ENCODE measurements at regions not wholly inside any gene's neighbourhood (a gene's known extent, or its start where the extent isn't known, plus 50 kb on each side); places are given as distances from the start of the nearest gene placed in this dataset.
A peak's percentile ranks its signal among the peaks of the same experiment; 100 is the strongest.

- H3K27ac ChIP-seq (ENCODE audit: low read depth in 2 of 2, low read length in 2 of 2), result no peak overlapping the region
- FAIRE-seq, result no peak
- TF ChIP-seq CTCF (IDR thresholded peaks at IDR 0.05; ENCODE audit: borderline replicate concordance, extremely low read depth, insufficient read depth), result no peak
- no peak overlapping the region for H3K4me3 ChIP-seq (ENCODE audit: low read length in 3 of 3)
- H3K4me1 ChIP-seq (ENCODE audit: control insufficient read depth in 2 of 3, insufficient read depth in 2 of 3, low read depth in 1 of 3, low read length in 3 of 3), result no peaks in the 10 kb centered on the region
- intact Hi-C loops (cut with DNase I), result no loop called here
- DNase-seq, result no peak
- no peaks in the 10 kb centered on the region for H3K36me3 ChIP-seq (ENCODE audit: control insufficient read depth in 2 of 3, insufficient read depth in 3 of 3, low read length in 3 of 3)
- H3K27me3 ChIP-seq (ENCODE audit: control insufficient read depth, insufficient read depth, low read length), result no peaks in the 10 kb centered on the region
- H3K9me3 ChIP-seq (ENCODE audit: control insufficient read depth in 2 of 3, insufficient read depth in 1 of 3, low read length in 3 of 3), result no peaks in the 10 kb centered on the region
- H3K9ac ChIP-seq (ENCODE audit: low read length in 3 of 3), result no peak overlapping the region
These were observed 342.0 kb downstream of the USP25 start for GRCh38 chr21:16071761-16072160.

- no peaks in the 10 kb centered on the region for H3K36me3 ChIP-seq (ENCODE audit: control insufficient read depth in 2 of 3, insufficient read depth in 3 of 3, low read length in 3 of 3)
- DNase-seq (no peak), FAIRE-seq (no peak)
- no peaks in the 10 kb centered on the region for H3K9me3 ChIP-seq (ENCODE audit: control insufficient read depth in 2 of 3, insufficient read depth in 1 of 3, low read length in 3 of 3)
- H3K4me1 ChIP-seq (ENCODE audit: control insufficient read depth in 2 of 3, insufficient read depth in 2 of 3, low read depth in 1 of 3, low read length in 3 of 3), result no peaks in the 10 kb centered on the region
- intact Hi-C loops (cut with DNase I), result no loop called here
- H3K27ac ChIP-seq (ENCODE audit: low read depth in 2 of 2, low read length in 2 of 2), result no peak overlapping the region
- H3K9ac ChIP-seq (ENCODE audit: low read length in 3 of 3), result no peak overlapping the region
- no peak for TF ChIP-seq CTCF (IDR thresholded peaks at IDR 0.05; ENCODE audit: borderline replicate concordance, extremely low read depth, insufficient read depth)
- no peaks in the 10 kb centered on the region for H3K27me3 ChIP-seq (ENCODE audit: control insufficient read depth, insufficient read depth, low read length)
- H3K4me3 ChIP-seq (ENCODE audit: low read length in 3 of 3), result no peak overlapping the region
These were observed 342.4 kb downstream of the USP25 start for GRCh38 chr21:16072221-16072620.

DNA sequence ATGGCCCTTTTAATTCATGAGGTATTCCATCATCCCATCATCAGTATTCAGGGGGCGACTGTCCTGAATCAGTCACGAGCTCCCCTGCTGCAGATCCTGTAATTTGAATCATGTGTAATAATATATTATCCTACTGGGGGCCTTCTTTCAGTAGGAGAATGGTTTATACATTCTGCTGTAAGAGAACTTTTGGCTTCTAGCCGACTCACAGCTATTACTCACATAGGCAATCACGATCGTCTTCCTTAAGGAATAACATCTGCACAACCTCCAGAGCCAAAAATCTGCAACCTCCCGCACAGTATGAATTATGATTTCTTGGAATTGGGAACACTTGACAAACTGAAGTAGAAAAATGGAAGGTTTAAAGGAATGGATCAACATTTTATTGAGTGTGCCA, 343.0 kb downstream of the USP25 start:
- H3K4me1 ChIP-seq (ENCODE audit: control insufficient read depth in 2 of 3, insufficient read depth in 2 of 3, low read depth in 1 of 3, low read length in 3 of 3), result no peaks in the 10 kb centered on the region
- H3K9ac ChIP-seq (ENCODE audit: low read length in 3 of 3), result no peak overlapping the region
- intact Hi-C loops (cut with DNase I), result no loop called here
- H3K27ac ChIP-seq (ENCODE audit: low read depth in 2 of 2, low read length in 2 of 2), result no peak overlapping the region
- H3K27me3 ChIP-seq (ENCODE audit: control insufficient read depth, insufficient read depth, low read length), result no peaks in the 10 kb centered on the region
- H3K36me3 ChIP-seq (ENCODE audit: control insufficient read depth in 2 of 3, insufficient read depth in 3 of 3, low read length in 3 of 3), result no peaks in the 10 kb centered on the region
- no peak overlapping the region for H3K4me3 ChIP-seq (ENCODE audit: low read length in 3 of 3)
- no peak for TF ChIP-seq CTCF (IDR thresholded peaks at IDR 0.05; ENCODE audit: borderline replicate concordance, extremely low read depth, insufficient read depth)
- no peaks in the 10 kb centered on the region for H3K9me3 ChIP-seq (ENCODE audit: control insufficient read depth in 2 of 3, insufficient read depth in 1 of 3, low read length in 3 of 3)
- DNase-seq, result peak in 3 of 5 donors; percentile 32 to 84 (median 69)
- no peak for FAIRE-seq

- intact Hi-C loops (cut with DNase I), result no loop called here
- H3K4me3 ChIP-seq (ENCODE audit: low read length in 3 of 3), result no peak overlapping the region
- H3K4me1 ChIP-seq (ENCODE audit: control insufficient read depth in 2 of 3, insufficient read depth in 2 of 3, low read depth in 1 of 3, low read length in 3 of 3), result no peaks in the 10 kb centered on the region
- no peak overlapping the region for H3K9ac ChIP-seq (ENCODE audit: low read length in 3 of 3)
- FAIRE-seq, result no peak
- TF ChIP-seq CTCF (IDR thresholded peaks at IDR 0.05; ENCODE audit: borderline replicate concordance, extremely low read depth, insufficient read depth), result no peak
- H3K27ac ChIP-seq (ENCODE audit: low read depth in 2 of 2, low read length in 2 of 2), result no peak overlapping the region
- no peaks in the 10 kb centered on the region for H3K9me3 ChIP-seq (ENCODE audit: control insufficient read depth in 2 of 3, insufficient read depth in 1 of 3, low read length in 3 of 3)
- H3K27me3 ChIP-seq (ENCODE audit: control insufficient read depth, insufficient read depth, low read length), result no peaks in the 10 kb centered on the region
- no peaks in the 10 kb centered on the region for H3K36me3 ChIP-seq (ENCODE audit: control insufficient read depth in 2 of 3, insufficient read depth in 3 of 3, low read length in 3 of 3)
- DNase-seq, result no peak
These were observed 343.8 kb downstream of the USP25 start for GRCh38 chr21:16073586-16073985.
